ENCODE measurements at regions not wholly inside any gene's neighbourhood (a gene's known extent, or its start where the extent isn't known, plus 50 kb on each side); places are given as distances from the start of the nearest gene placed in this dataset.

DNA sequence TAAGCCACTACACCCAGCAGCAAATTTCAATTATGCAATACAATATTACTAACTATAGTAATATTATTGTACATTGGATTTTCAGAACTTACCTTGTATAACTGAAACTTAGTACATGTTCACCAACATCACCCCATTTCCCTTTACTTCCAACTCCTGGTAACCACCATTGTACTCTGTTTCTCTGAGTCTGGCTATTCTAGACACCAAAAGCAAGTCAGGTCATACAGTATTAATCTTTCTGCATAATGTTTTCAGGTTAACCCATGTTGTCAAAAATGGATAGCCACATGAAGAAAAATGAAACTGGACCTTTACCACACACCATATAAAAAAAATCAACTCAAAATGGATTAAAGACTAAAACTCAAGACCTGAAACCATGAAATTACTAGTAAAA, 558.2 kb downstream of the MMUT start:
- TF ChIP-seq, protein P1, sequence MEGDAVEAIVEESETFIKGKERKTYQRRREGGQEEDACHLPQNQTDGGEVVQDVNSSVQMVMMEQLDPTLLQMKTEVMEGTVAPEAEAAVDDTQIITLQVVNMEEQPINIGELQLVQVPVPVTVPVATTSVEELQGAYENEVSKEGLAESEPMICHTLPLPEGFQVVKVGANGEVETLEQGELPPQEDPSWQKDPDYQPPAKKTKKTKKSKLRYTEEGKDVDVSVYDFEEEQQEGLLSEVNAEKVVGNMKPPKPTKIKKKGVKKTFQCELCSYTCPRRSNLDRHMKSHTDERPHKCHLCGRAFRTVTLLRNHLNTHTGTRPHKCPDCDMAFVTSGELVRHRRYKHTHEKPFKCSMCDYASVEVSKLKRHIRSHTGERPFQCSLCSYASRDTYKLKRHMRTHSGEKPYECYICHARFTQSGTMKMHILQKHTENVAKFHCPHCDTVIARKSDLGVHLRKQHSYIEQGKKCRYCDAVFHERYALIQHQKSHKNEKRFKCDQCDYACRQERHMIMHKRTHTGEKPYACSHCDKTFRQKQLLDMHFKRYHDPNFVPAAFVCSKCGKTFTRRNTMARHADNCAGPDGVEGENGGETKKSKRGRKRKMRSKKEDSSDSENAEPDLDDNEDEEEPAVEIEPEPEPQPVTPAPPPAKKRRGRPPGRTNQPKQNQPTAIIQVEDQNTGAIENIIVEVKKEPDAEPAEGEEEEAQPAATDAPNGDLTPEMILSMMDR (IDR thresholded peaks at IDR 0.05): no peak
- Histone ChIP-seq H3K36me3 (ENCODE audit: control insufficient read depth, insufficient read depth, low read length) (no peaks in the 10 kb centered on the region), H3K4me3 (ENCODE audit: low read length) (no peak overlapping the region), H3K4me1 (ENCODE audit: control insufficient read depth, insufficient read depth, low read length) (no peaks in the 10 kb centered on the region), H3K9me3 (ENCODE audit: control insufficient read depth, insufficient read depth, low read length) (no peaks in the 10 kb centered on the region), H3K27ac (ENCODE audit: low read length) (no peak overlapping the region), H3K27me3 (ENCODE audit: control insufficient read depth, insufficient read depth, low read length) (no peaks in the 10 kb centered on the region)
- ATAC-seq (no peak), DNase-seq (no peak)
- H3K4me1 Mint-ChIP-seq: no peaks in the 10 kb centered on the region
- intact Hi-C loops (cut with micrococcal nuclease): no loop called here
- H3K4me3 Mint-ChIP-seq: no peak overlapping the region
- peaks cover 13 to 31% of the 10 kb centered on the region in 2 donors for H3K9me3 Mint-ChIP-seq
- no peaks in the 10 kb centered on the region for H3K36me3 Mint-ChIP-seq
- H3K27me3 Mint-ChIP-seq (ENCODE audit: low read depth in 2 of 2): no peaks in the 10 kb centered on the region
- H3K27ac Mint-ChIP-seq: no peak overlapping the region

DNA sequence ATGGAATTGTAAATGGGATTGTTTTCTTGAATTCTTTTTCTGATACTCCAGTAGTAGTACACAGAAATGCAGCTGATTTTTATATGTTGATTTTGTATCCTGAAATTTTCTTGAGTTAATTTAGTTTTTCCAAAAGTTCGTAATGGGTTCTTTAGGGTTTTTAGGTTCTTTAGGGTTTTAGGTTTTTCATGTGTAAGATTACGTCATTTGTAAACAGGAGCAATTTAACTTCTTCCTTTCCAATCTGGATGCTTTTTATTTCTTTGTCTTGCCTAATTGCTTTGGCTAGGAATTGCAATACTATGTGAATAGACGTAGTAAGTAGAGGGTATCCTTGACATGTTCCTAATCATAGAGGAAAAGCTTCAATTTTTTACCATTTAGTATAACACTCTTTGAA, 568.6 kb downstream of the MMUT start:
- DNase-seq (no peak), ATAC-seq (no peak)
- Histone ChIP-seq H3K4me1 (ENCODE audit: control insufficient read depth, insufficient read depth, low read length) (no peaks in the 10 kb centered on the region), H3K4me3 (ENCODE audit: low read length) (no peak overlapping the region), H3K9me3 (ENCODE audit: control insufficient read depth, insufficient read depth, low read length) (no peaks in the 10 kb centered on the region), H3K36me3 (ENCODE audit: control insufficient read depth, insufficient read depth, low read length) (no peaks in the 10 kb centered on the region), H3K27me3 (ENCODE audit: control insufficient read depth, insufficient read depth, low read length) (no peaks in the 10 kb centered on the region), H3K27ac (ENCODE audit: low read length) (no peak overlapping the region)
- TF ChIP-seq, protein P1 (IDR thresholded peaks at IDR 0.05): no peak
- H3K36me3 Mint-ChIP-seq: peaks cover 7% of the 10 kb centered on the region
- H3K9me3 Mint-ChIP-seq: peaks cover 24% of the 10 kb centered on the region in 2 donors
- intact Hi-C loops (cut with micrococcal nuclease): no loop called here
- no peak overlapping the region for H3K27ac Mint-ChIP-seq
- 100% methylated on average over 1 of the region's 3 CpGs for WGBS (ENCODE audit: insufficient coverage)
- H3K4me1 Mint-ChIP-seq: no peaks in the 10 kb centered on the region
- H3K27me3 Mint-ChIP-seq (ENCODE audit: low read depth in 2 of 2): no peaks in the 10 kb centered on the region
- no peak overlapping the region for H3K4me3 Mint-ChIP-seq

DNA sequence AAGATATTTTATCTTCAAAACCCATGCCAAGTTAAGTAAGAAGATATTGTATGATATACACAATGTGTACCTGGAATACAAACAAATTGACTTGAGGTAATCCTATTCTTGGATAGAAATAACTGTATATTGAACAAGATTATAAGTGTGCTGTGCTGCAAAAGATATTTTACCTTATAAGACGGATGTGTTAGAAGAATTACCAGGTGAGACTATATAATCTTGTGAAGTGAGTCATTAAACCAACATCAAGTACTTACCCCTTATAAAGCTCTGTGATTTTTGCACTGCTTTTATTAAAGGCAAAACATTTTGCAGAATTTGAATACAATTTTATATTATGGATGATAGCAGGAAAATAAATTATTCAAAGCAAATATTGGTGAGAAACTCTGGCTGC, 570.0 kb downstream of the MMUT start:
- no peaks in the 10 kb centered on the region for H3K27me3 ChIP-seq (ENCODE audit: control insufficient read depth, insufficient read depth, low read length)
- TF ChIP-seq, protein P1 (IDR thresholded peaks at IDR 0.05): no peak
- no peak overlapping the region for H3K4me3 Mint-ChIP-seq
- no peaks in the 10 kb centered on the region for H3K4me1 ChIP-seq (ENCODE audit: control insufficient read depth, insufficient read depth, low read length)
- H3K4me3 ChIP-seq (ENCODE audit: low read length): no peak overlapping the region
- no peak overlapping the region for H3K27ac Mint-ChIP-seq
- H3K36me3 ChIP-seq (ENCODE audit: control insufficient read depth, insufficient read depth, low read length): no peaks in the 10 kb centered on the region
- no CpG with 5 or more reads among the region's 1 CpG for WGBS (ENCODE audit: insufficient coverage)
- no peak for ATAC-seq
- no peaks in the 10 kb centered on the region for H3K27me3 Mint-ChIP-seq (ENCODE audit: low read depth in 2 of 2)
- peaks cover 7% of the 10 kb centered on the region for H3K36me3 Mint-ChIP-seq
- DNase-seq: no peak
- peaks cover 25% of the 10 kb centered on the region in 2 donors for H3K9me3 Mint-ChIP-seq
- intact Hi-C loops (cut with micrococcal nuclease): no loop called here
- H3K9me3 ChIP-seq (ENCODE audit: control insufficient read depth, insufficient read depth, low read length): no peaks in the 10 kb centered on the region
- no peak overlapping the region for H3K27ac ChIP-seq (ENCODE audit: low read length)
- no peaks in the 10 kb centered on the region for H3K4me1 Mint-ChIP-seq

DNA sequence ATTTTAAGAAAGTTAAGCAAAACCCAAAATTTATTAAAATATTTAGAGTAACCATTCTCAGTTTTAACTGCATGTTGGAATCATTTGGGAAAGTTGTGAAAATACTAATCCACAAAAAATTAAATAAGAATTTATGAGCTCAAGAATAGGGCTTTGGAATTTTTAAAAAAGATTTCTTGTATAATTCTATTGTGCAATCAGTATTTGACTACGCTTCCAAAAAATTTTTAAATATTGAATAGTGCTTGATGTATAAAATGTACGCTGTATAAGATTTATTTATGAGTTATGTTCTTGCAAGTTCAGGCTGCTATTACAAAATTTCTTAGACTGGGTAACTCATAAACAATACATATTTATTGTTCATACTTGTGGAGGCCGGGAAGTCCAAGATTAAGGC, 571.7 kb downstream of the MMUT start:
- TF ChIP-seq, protein P1 (IDR thresholded peaks at IDR 0.05): no peak
- Histone ChIP-seq H3K9me3 (ENCODE audit: control insufficient read depth, insufficient read depth, low read length) (no peaks in the 10 kb centered on the region), H3K27ac (ENCODE audit: low read length) (no peak overlapping the region), H3K4me3 (ENCODE audit: low read length) (no peak overlapping the region), H3K4me1 (ENCODE audit: control insufficient read depth, insufficient read depth, low read length) (no peaks in the 10 kb centered on the region), H3K36me3 (ENCODE audit: control insufficient read depth, insufficient read depth, low read length) (no peaks in the 10 kb centered on the region), H3K27me3 (ENCODE audit: control insufficient read depth, insufficient read depth, low read length) (no peaks in the 10 kb centered on the region)
- DNase-seq: no peak
- no peaks in the 10 kb centered on the region for H3K27me3 Mint-ChIP-seq (ENCODE audit: low read depth in 2 of 2)
- H3K36me3 Mint-ChIP-seq: peaks cover 7% of the 10 kb centered on the region
- peaks cover 18 to 22% of the 10 kb centered on the region in 2 donors for H3K9me3 Mint-ChIP-seq
- H3K4me3 Mint-ChIP-seq: no peak overlapping the region
- intact Hi-C loops (cut with micrococcal nuclease): no loop called here
- no peaks in the 10 kb centered on the region for H3K4me1 Mint-ChIP-seq
- no peak overlapping the region for H3K27ac Mint-ChIP-seq
- 90% methylated on average over 2 of the region's 3 CpGs for WGBS (ENCODE audit: insufficient coverage)
- no peak for ATAC-seq

Data from natural killer cell (primary cell).